Endothelial cell of umbilical vein (primary cell): ENCODE measurements at regions not wholly inside any gene's neighbourhood (a gene's known extent, or its start where the extent isn't known, plus 50 kb on each side); places are given as distances from the start of the nearest gene placed in this dataset.

ENCODE experiments used
- BruUV-seq: library from RNA; stranded (reverse); fragments of 400-500 nt; replicated peaks from 2 replicates; lab custom pipeline; 2021; lab: Mats Ljungman, UMichigan
- CTCF ChIA-PET: fragments of 300-600, 350-600 bp; sonication (Branson Sonifier 250); formaldehyde crosslinking; loops from one replicate; lab custom pipeline; 2021; ENCODE audit warnings: antibody characterized with exemption, inconsistent platforms; lab: Charles Lee
- POLR2A ChIA-PET: fragments of 300-600, 350-600 bp; sonication (Branson Sonifier 250); formaldehyde crosslinking; loops from one replicate; lab custom pipeline; 2021; ENCODE audit warnings: antibody characterized with exemption, inconsistent platforms; lab: Charles Lee
- DNase-seq: peaks from one replicate; pipeline ENCODE4 v3.0.0-alpha.2; 2011; ENCODE audit warnings: low read depth, low spot score
- FAIRE-seq: peaks from 2 replicates; lab custom pipeline; 2011; peaks lifted over from hg19 to GRCh38; lab: Jason Lieb, UNC
- H2AFZ ChIP-seq: 2 replicates; pipeline ENCODE4 v1.6.0; 2012; ENCODE audit warnings: low read depth, low read length, control low read depth, inconsistent platforms
- H3K27ac ChIP-seq: 2 replicates; pipeline ENCODE4 v1.5.1; 2011; ENCODE audit warnings: low read depth, mild to moderate bottlenecking, control low read depth, low read length, moderate library complexity; ENCODE audit not compliant: insufficient read depth
- H3K27me3 ChIP-seq, 2 experiments: 2 replicates each; pipeline versions ENCODE4 v1.6.0 to v1.6.1; 2011; ENCODE audit warnings: low read length in 2 of 2, mixed read lengths in 1 of 2; ENCODE audit not compliant: control insufficient read depth in 2 of 2, insufficient read depth in 2 of 2
- H3K36me3 ChIP-seq, 2 experiments: 2 replicates in 1 of 2; 3 replicates in 1 of 2; pipeline ENCODE4 v1.5.1; 2011; ENCODE audit warnings: low read length in 2 of 2, mild to moderate bottlenecking in 1 of 2, moderate library complexity in 1 of 2; ENCODE audit not compliant: control insufficient read depth in 2 of 2, insufficient read depth in 2 of 2; ENCODE audit errors: extremely low read depth in 1 of 2
- H3K4me1 ChIP-seq: 3 replicates; pipeline ENCODE4 v1.5.1; 2011; ENCODE audit warnings: mild to moderate bottlenecking, low read length; ENCODE audit not compliant: control insufficient read depth, insufficient read depth; ENCODE audit errors: extremely low read depth
- H3K4me2 ChIP-seq: 2 replicates; pipeline ENCODE4 v1.6.1; 2011; ENCODE audit warnings: low read length, control low read depth, mixed read lengths; ENCODE audit not compliant: insufficient read depth
- H3K4me3 ChIP-seq, 3 experiments: fragments of 200-600 bp in 1 of 3; sonication (generic), shearing (Covaris generic) in 1 of 3; replicated peaks in 1 of 3; 2 replicates each; pipeline ENCODE4 v1.5.1; 2011 to 2016; ENCODE audit warnings: control low read depth in 3 of 3, low read length in 3 of 3, mild to moderate bottlenecking in 2 of 3, inconsistent platforms in 1 of 3, low read depth in 1 of 3, moderate library complexity in 1 of 3; ENCODE audit not compliant: insufficient read depth in 1 of 3
- H3K79me2 ChIP-seq: 2 replicates; pipeline ENCODE4 v1.6.0; 2012; ENCODE audit warnings: low read length, inconsistent platforms; ENCODE audit not compliant: control insufficient read depth, insufficient read depth
- H3K9ac ChIP-seq: replicated peaks from 2 replicates; pipeline ENCODE3; 2011; ENCODE audit warnings: low read length, control low read depth; ENCODE audit not compliant: insufficient read depth; ENCODE audit errors: extremely low read depth
- H3K9me1 ChIP-seq: replicated peaks from 3 replicates; pipeline ENCODE4 v1.6.0; 2011; ENCODE audit warnings: mild to moderate bottlenecking, low read length; ENCODE audit not compliant: control insufficient read depth, insufficient read depth; ENCODE audit errors: extremely low read depth
- H3K9me3 ChIP-seq: replicated peaks from 2 replicates; pipeline ENCODE4 v1.5.1; 2012; ENCODE audit warnings: low read length, inconsistent platforms; ENCODE audit not compliant: control insufficient read depth, insufficient read depth
- H4K20me1 ChIP-seq: replicated peaks from 2 replicates; pipeline ENCODE3; 2011; ENCODE audit warnings: mild to moderate bottlenecking, low read length; ENCODE audit not compliant: control insufficient read depth, insufficient read depth; ENCODE audit errors: extremely low read depth
- CTCF ChIP-seq, 2 donors: IDR thresholded peaks; 1 replicate in 1 of 2; 2 replicates in 1 of 2; pipeline ENCODE4 v1.5.1; 2011; ENCODE audit warnings: low read length in 2 of 2, mild to moderate bottlenecking in 2 of 2, moderate library complexity in 2 of 2, control low read depth in 1 of 2, inconsistent platforms in 1 of 2, low read depth in 1 of 2; ENCODE audit not compliant: insufficient read depth in 1 of 2; ENCODE audit errors: extremely low read depth in 1 of 2
- EZH2 ChIP-seq: IDR thresholded peaks from 2 replicates; pipeline ENCODE4 v1.6.1; 2012; ENCODE audit warnings: borderline replicate concordance, low read depth, mild to moderate bottlenecking, moderate library complexity, low read length, inconsistent platforms; ENCODE audit not compliant: severe bottlenecking
- FOS ChIP-seq: IDR thresholded peaks from 2 replicates; pipeline ENCODE4 v1.6.1; 2011; ENCODE audit warnings: mild to moderate bottlenecking, low read length, moderate library complexity, borderline replicate concordance; ENCODE audit not compliant: insufficient read depth
- GATA2 ChIP-seq: IDR thresholded peaks from 2 replicates; pipeline ENCODE4 v1.7.0; 2011; ENCODE audit warnings: low read depth, mild to moderate bottlenecking, moderate library complexity, mixed read lengths, low read length; ENCODE audit not compliant: insufficient read length, insufficient read depth
- MYC ChIP-seq: IDR thresholded peaks from one replicate; pipeline ENCODE4 v1.6.1; 2011; ENCODE audit warnings: mild to moderate bottlenecking, low read depth, low read length
- POLR2A ChIP-seq: IDR thresholded peaks from 2 replicates; pipeline ENCODE4 v1.6.1; 2012; ENCODE audit warnings: low read depth, mild to moderate bottlenecking, control low read depth, low read length
- POLR2AphosphoS5 ChIP-seq: IDR thresholded peaks from 2 replicates; pipeline ENCODE4 v1.6.1; 2012; ENCODE audit warnings: low read depth, mild to moderate bottlenecking, control low read depth, low read length, moderate library complexity; ENCODE audit not compliant: insufficient read depth
- dilution Hi-C: fragments of 300-500 bp; cut with MboI; formaldehyde crosslinking; loops from one replicate; pipeline ENCODE4 v1.15.0; 2019; ENCODE audit warnings: low sequenced_read_pairs; ENCODE audit not compliant: extremely low pct_ligation_motif_present
- intact Hi-C: fragments of 100-400 bp; cut with micrococcal nuclease; formaldehyde crosslinking; loops from one replicate; pipeline ENCODE4 v1.10.0; 2022

- Histone ChIP-seq H3K9ac (no peak overlapping the region), H3K36me3 (no peaks in the 10 kb centered on the region), H3K4me3 (no peak overlapping the region), H2AFZ (no peak overlapping the region), H4K20me1 (no peaks in the 10 kb centered on the region), H3K27me3 (no peaks in the 10 kb centered on the region), H3K27ac (no peak overlapping the region), H3K9me3 (no peaks in the 10 kb centered on the region), H3K79me2 (no peaks in the 10 kb centered on the region), H3K9me1 (no peaks in the 10 kb centered on the region), H3K4me2 (no peak overlapping the region), H3K4me1 (peaks cover 5% of the 10 kb centered on the region)
- intact Hi-C loops (no loop called here), dilution Hi-C loops (no loop called here)
- no peak for TF ChIP-seq CTCF (IDR thresholded peaks at IDR 0.05; ENCODE audit: extremely low read depth in 1 of 2, insufficient read depth in 1 of 2, low read depth in 1 of 2, low read length in 2 of 2)
- no peak for TF ChIP-seq POLR2A
- TF ChIP-seq POLR2AphosphoS5: no peak
- no peak for TF ChIP-seq GATA2
- no peak for TF ChIP-seq EZH2
- DNase-seq (no peak), FAIRE-seq (no peak)
- CTCF ChIA-PET: interaction anchor here (1.0 kb wide), 1 partner anchor 63 kb away, joined by 3 read pairs; no protein-coding TSS in a partner anchor
- POLR2A ChIA-PET: no interaction called here
- BruUV-seq: no TSS peak
Measured at GRCh38 chr13:59468396-59468795, 695.3 kb downstream of the DIAPH3 start.

- ChIA-PET POLR2A (no interaction called here), CTCF (interaction anchor here (1.1 kb wide), 1 partner anchor 184 kb away, joined by 3 read pairs; no protein-coding TSS in a partner anchor)
- no peaks in the 10 kb centered on the region for H4K20me1 ChIP-seq
- BruUV-seq: no TSS peak
- no peak overlapping the region for H3K4me2 ChIP-seq
- H3K36me3 ChIP-seq: no peaks in the 10 kb centered on the region
- TF ChIP-seq FOS (no peak), MYC (no peak), GATA2 (no peak), CTCF (IDR thresholded peaks at IDR 0.05; ENCODE audit: extremely low read depth in 1 of 2, insufficient read depth in 1 of 2, low read depth in 1 of 2, low read length in 2 of 2) (no peak)
- H3K9me1 ChIP-seq: no peaks in the 10 kb centered on the region
- FAIRE-seq (no peak), DNase-seq (no peak)
- H3K9ac ChIP-seq: no peak overlapping the region
- H2AFZ ChIP-seq: no peak overlapping the region
- H3K4me1 ChIP-seq: peaks cover 6% of the 10 kb centered on the region
- H3K79me2 ChIP-seq: no peaks in the 10 kb centered on the region
- H3K27me3 ChIP-seq: no peaks in the 10 kb centered on the region
- no peak overlapping the region for H3K27ac ChIP-seq
- dilution Hi-C loops (no loop called here), intact Hi-C loops (no loop called here)
- no peaks in the 10 kb centered on the region for H3K9me3 ChIP-seq
- H3K4me3 ChIP-seq: no peak overlapping the region
Measured at GRCh38 chr13:59471106-59471505, 692.6 kb downstream of the DIAPH3 start.
